Tibial nerve (tissue), 4 donors: ENCODE measurements at regions not wholly inside any gene's neighbourhood (a gene's known extent, or its start where the extent isn't known, plus 50 kb on each side); places are given as distances from the start of the nearest gene placed in this dataset.
A peak's percentile ranks its signal among the peaks of the same experiment; 100 is the strongest.

Source experiments
- DNase-seq, 2 donors: peaks; one replicate each; pipeline ENCODE4 v3.0.0-alpha.2; 2019; ENCODE audit warnings: low spot score in 2 of 2
- H3K27ac ChIP-seq, 4 donors: fragments of 200-600 bp; sonication (generic) in 3 of 4; one replicate each; pipeline ENCODE4 v1.5.1; 2017 to 2019; ENCODE audit warnings: mild to moderate bottlenecking in 1 of 4
- H3K27me3 ChIP-seq, 2 donors: fragments of 200-600 bp; sonication (generic) in 1 of 2; one replicate each; pipeline versions ENCODE4 v1.5.1 to v1.6.0; 2017 to 2019
- H3K36me3 ChIP-seq, 3 donors: fragments of 200-600 bp; sonication (generic); one replicate each; pipeline ENCODE4 v1.5.1; 2018 to 2019
- H3K4me1 ChIP-seq, 4 donors: fragments of 200-600 bp; sonication (generic) in 3 of 4; one replicate each; pipeline ENCODE4 v1.5.1; 2017 to 2019
- H3K4me3 ChIP-seq, 4 donors: fragments of 200-600 bp; sonication (generic) in 3 of 4; one replicate each; pipeline ENCODE4 v1.5.1; 2017 to 2019; ENCODE audit warnings: mild to moderate bottlenecking in 1 of 4, moderate library complexity in 1 of 4
- H3K9me3 ChIP-seq, 4 donors: fragments of 200-600 bp; sonication (generic) in 3 of 4; one replicate each; pipeline ENCODE4 v1.5.1; 2017 to 2019
- CTCF ChIP-seq, 5 experiments: fragments of 200-600 bp in 3 of 5; fragments of 450-650 bp in 2 of 5; sonication (generic) in 3 of 5; IDR thresholded peaks; one replicate each; pipeline ENCODE4 v1.5.1; 2016 to 2019; ENCODE audit warnings: antibody characterized with exemption in 5 of 5, mild to moderate bottlenecking in 3 of 5, moderate library complexity in 2 of 5
- EP300 ChIP-seq, 2 donors: sonication (generic); formaldehyde crosslinking; IDR thresholded peaks; one replicate each; pipeline ENCODE4 v1.6.1; 2017; ENCODE audit warnings: antibody characterized with exemption in 2 of 2, mild to moderate bottlenecking in 1 of 2
- POLR2A ChIP-seq, 2 donors: fragments of 450-650 bp; IDR thresholded peaks; one replicate each; pipeline ENCODE4 v1.6.1; 2017; ENCODE audit warnings: antibody characterized with exemption in 2 of 2, mild to moderate bottlenecking in 2 of 2, moderate library complexity in 2 of 2
- WGBS, 2 donors: methylation state at CpG; one replicate each; pipeline ENCODE4 v1.1.5; 2018; 5-methylcytosine and 5-hydroxymethylcytosine counted together

DNA sequence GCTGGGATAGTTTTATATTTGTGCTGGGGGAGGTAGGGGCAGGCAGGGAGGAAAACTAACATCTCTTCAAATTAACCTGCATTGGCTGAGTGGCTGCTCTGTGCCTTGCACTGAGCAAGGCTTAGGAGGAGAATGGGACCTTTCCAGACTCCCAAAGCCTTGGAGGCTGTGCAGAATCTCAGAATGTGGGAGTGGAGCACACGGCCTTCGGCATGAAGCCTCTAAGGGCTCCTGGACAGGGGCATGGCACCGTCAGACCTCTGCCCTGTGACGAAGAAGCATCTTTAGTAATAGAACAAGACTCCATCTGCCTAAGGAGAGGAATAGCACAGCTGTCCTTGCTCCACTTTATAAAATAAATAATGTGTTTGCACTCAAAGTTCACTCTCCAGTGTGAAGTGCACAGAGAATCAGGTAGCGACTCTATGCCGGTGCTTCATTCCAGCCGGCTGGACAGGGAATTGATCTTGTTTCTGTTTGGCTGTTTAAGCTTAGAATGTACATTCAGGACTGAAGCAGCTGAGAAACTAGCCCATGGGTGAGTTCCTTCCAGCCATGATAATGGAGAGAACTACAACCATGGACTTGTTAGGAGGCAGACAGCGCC is 228.5 kb upstream of the ADAMTS9 start:
- H3K4me3 ChIP-seq = no peak overlapping the region
- no peak for DNase-seq
- H3K4me1 ChIP-seq = peaks cover 0 to 28% (median 0%) of the 10 kb centered on the region in 4 donors
- H3K27me3 ChIP-seq = no peaks in the 10 kb centered on the region
- H3K27ac ChIP-seq = peak overlapping the region in 2 of 4 donors; percentile 0 to 66
- no peak for TF ChIP-seq EP300 (IDR thresholded peaks at IDR 0.05)
- no peak for TF ChIP-seq POLR2A (IDR thresholded peaks at IDR 0.05)
- no peak for TF ChIP-seq CTCF (IDR thresholded peaks at IDR 0.05)
- 76 to 81% methylated on average over 8 of the region's 8 CpGs for WGBS, 2 donors
- no peaks in the 10 kb centered on the region for H3K9me3 ChIP-seq
- no peaks in the 10 kb centered on the region for H3K36me3 ChIP-seq

DNA sequence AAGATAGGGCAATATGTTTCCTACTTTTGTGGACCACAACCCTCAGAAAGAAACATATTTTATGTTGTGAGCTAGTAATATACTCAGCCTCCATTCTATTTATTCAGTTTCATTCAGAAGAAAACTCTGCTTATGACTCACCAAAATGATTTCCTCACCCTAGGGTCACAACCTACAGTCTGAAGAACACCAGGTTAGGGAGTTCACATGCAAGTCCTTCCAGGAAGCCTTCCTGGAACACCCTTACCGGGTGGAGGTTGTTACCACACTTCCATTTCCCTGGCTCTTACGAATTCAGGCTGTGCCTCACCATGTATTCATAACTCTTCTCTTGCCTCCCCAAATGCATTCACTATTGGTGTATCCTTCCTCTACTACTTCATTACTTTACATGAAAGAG is 228.0 kb upstream of the ADAMTS9 start:
- no peak for DNase-seq
- H3K4me3 ChIP-seq = no peak overlapping the region
- WGBS, 2 donors = 79 to 96% methylated on average over 2 of the region's 2 CpGs
- no peaks in the 10 kb centered on the region for H3K27me3 ChIP-seq
- H3K36me3 ChIP-seq = no peaks in the 10 kb centered on the region
- no peaks in the 10 kb centered on the region for H3K9me3 ChIP-seq
- peak overlapping the region in 2 of 4 donors; percentile 0 to 66 for H3K27ac ChIP-seq
- peaks cover 0 to 28% (median 0%) of the 10 kb centered on the region in 4 donors for H3K4me1 ChIP-seq
- TF ChIP-seq EP300 (IDR thresholded peaks at IDR 0.05) (peak in 1 of 2 donors; percentile 84), POLR2A (IDR thresholded peaks at IDR 0.05) (no peak)

DNA sequence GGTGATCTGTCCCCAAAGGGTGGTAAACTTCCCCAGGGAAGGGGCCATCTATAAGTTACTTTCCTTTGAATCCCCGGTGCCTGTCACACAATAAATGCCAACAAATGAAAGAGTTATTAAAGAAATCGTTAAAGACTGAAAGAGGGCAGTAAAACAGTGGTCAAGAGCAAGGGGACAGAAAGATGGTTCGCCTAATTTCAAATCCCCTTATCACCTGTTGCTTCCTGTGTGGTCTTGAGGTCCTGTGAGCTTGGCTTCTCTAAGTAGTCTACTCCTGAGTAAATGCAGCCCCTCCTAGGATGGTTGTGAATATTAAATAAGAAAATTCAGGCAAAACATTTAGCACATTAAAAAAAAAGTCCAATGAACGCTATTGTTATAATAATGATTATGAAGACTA is 225.7 kb upstream of the ADAMTS9 start:
- H3K27ac ChIP-seq = no peak overlapping the region
- DNase-seq = no peak
- TF ChIP-seq POLR2A (IDR thresholded peaks at IDR 0.05) (no peak), EP300 (IDR thresholded peaks at IDR 0.05) (no peak), CTCF (IDR thresholded peaks at IDR 0.05) (no peak)
- no peak overlapping the region for H3K4me3 ChIP-seq
- peaks cover 0 to 38% (median 0%) of the 10 kb centered on the region in 4 donors for H3K4me1 ChIP-seq
- 67 to 73% methylated on average over 4 of the region's 4 CpGs for WGBS, 2 donors
- H3K27me3 ChIP-seq = no peaks in the 10 kb centered on the region
- no peaks in the 10 kb centered on the region for H3K9me3 ChIP-seq
- no peaks in the 10 kb centered on the region for H3K36me3 ChIP-seq

DNA sequence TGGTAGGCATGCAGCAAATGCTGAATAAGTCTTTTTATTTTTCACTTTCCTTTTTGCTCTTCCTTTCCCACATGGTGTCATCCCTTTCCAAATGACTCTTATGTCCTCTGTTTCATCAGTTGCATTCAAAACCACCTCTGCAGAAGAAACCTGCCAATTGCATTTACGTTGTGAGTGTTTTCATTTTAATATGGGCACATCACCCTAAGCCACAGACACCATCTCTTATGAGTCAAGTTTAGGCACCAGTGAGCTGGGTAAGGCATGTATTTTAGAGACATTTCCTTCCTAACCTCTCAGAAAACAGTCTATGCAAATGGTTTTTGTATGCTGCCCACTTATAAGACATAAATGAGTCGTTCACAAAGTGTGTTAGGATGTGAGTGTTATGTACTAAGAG is 223.3 kb upstream of the ADAMTS9 start:
- Histone ChIP-seq H3K4me3 (no peak overlapping the region), H3K4me1 (peaks cover 0 to 35% (median 0%) of the 10 kb centered on the region in 4 donors), H3K9me3 (no peaks in the 10 kb centered on the region), H3K27me3 (no peaks in the 10 kb centered on the region), H3K27ac (no peak overlapping the region), H3K36me3 (no peaks in the 10 kb centered on the region)
- no peak for DNase-seq
- WGBS, 2 donors = 48 to 67% methylated on average over 2 of the region's 2 CpGs
- TF ChIP-seq EP300 (IDR thresholded peaks at IDR 0.05) = no peak
- TF ChIP-seq POLR2A (IDR thresholded peaks at IDR 0.05) = no peak
- TF ChIP-seq CTCF (IDR thresholded peaks at IDR 0.05) = no peak

DNA sequence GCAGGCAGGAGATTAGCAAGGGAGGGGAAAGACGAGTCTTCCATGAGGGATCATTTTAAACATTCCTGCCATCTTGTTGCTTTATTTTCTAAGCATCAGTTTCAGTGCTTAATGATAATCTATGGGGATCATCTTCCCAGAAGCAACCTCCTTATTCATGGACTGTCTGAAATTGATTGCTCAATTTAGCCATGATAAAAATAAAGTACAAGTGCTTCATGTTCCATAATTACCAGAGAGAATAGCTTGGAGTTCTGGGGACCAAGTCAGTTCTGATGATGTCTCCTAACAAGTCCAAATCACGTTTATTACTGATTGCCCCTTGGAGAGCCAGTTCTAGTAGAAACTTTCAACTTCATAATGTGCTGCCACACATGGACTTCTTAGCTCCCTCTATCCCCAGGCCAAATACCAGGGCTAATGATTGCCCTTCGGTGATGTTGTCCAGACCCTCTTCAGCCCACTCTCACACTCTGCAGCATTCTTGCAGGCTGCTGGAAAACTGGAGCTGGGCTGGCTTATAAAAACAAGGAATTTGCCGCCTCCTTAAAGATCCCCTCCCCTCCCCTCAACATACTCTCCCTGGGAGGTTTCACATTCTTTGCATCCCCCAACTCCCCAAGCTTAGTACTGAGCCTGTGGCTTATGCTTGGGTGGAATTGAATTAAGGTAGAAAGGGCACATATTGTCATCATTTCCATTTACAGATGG is 222.1 kb upstream of the ADAMTS9 start:
- no peaks in the 10 kb centered on the region for H3K27me3 ChIP-seq
- H3K36me3 ChIP-seq = no peaks in the 10 kb centered on the region
- TF ChIP-seq POLR2A (IDR thresholded peaks at IDR 0.05) (no peak), CTCF (IDR thresholded peaks at IDR 0.05) (no peak), EP300 (IDR thresholded peaks at IDR 0.05) (no peak)
- no peak overlapping the region for H3K4me3 ChIP-seq
- no peaks in the 10 kb centered on the region for H3K9me3 ChIP-seq
- no peak for DNase-seq
- peaks cover 0 to 23% (median 0%) of the 10 kb centered on the region in 4 donors for H3K4me1 ChIP-seq
- 68 to 72% methylated on average over 4 of the region's 4 CpGs for WGBS, 2 donors
- H3K27ac ChIP-seq = no peak overlapping the region
